GM04504 (cell line): ENCODE measurements at regions not wholly inside any gene's neighbourhood (a gene's known extent, or its start where the extent isn't known, plus 50 kb on each side); places are given as distances from the start of the nearest gene placed in this dataset.
"Not testable (repeated sequence)": the region's sequence is repeated elsewhere in the genome, so short reads cannot be mapped to it uniquely, and the experiment has no call there.

Source experiments
- DNase-seq: peaks from one replicate; pipeline ENCODE4 v3.0.0-alpha.2; 2012; ENCODE audit warnings: low read depth

GRCh38 chr14:65834812-65835211 is 422.3 kb downstream of the FUT8 start:
- DNase-seq = no peak

DNA sequence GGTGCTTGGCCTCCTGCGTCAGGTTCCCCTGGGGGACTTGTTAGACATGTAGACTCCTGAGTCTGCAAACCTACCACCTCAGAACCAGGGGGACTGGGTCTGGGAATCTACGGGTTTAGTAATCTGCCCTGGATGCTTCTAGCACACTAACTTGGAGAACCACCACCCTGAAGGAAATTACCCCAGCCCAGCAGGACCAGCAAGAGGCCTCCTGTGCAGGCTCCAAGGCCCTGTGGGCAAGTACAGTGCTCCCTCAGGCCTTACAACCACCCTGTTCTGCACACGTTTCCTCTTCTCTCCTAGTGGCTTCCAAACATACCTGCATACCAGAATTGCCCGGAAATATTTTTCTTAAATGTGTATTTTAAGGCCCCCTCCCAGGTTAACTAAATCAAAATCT is 423.0 kb downstream of the FUT8 start:
- no peak for DNase-seq

DNA sequence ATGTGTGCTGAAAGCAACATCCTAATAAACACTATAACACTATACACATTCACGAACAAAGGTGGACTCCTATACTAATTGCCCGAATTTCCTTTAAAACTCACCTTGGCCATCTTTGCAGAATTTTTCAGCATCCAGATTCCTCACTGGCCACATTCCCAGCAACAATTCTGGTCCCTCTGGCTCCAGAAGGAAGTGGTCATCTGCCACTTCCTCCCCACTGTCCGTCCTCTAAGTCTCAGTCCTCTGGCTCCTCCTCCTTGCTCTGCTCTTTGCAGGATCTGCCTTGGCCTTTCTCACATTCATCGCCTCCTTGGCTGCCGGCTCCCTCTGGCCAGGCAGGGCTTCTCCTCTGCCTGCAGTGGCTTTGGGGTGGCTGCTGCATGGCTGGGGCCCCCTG is 426.0 kb downstream of the FUT8 start:
- DNase-seq = no peak

DNA sequence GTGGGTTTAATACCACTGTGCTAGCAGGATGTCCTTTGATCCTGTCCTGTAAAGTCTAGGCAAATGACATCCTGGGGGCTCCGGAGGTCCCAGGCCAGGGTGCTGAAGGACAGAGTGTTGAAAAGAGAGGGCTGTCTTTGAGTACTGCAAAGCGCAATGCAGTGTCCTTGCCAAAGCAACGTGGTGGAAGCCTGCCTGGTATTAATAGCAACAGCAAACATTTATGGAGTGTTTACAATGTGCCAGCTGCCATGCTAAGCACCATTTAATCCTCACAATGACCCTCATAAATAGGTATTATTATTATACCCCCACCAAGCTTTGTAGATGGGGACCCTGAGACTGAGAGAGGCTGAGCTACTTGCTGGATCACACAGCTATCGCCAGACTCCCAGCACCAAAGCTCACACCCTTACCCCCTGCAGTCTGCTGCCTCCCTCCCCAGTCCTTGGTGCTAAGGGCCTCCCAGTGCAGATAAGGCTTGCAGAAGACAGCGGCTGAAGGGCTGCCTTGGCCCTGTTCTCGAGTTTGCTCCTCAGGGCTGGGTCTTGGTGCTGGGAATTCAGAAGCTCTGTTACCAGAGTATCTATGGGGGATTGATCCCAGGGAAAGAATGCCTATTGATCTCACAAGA is 427.7 kb downstream of the FUT8 start:
- no peak for DNase-seq

DNA sequence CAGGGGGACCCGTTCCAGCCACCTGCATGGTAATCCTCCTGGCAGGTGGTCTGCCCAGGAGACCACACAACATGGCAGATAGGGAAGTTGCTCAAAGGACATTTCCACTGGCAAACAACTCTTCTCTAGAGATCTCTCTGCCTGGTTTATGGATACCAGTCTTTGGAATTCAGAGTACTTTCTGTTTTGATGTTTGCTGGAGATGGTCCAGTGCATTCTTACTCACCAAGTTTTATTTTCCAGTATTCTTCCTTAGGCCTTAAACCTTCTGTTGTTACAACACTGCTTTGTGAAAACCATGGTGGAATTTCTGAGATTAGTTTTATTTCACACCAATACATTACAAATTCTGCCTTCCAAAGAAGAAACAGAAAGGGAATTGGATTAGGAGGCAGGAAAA is 428.3 kb downstream of the FUT8 start:
- DNase-seq = peak; percentile 18

DNA sequence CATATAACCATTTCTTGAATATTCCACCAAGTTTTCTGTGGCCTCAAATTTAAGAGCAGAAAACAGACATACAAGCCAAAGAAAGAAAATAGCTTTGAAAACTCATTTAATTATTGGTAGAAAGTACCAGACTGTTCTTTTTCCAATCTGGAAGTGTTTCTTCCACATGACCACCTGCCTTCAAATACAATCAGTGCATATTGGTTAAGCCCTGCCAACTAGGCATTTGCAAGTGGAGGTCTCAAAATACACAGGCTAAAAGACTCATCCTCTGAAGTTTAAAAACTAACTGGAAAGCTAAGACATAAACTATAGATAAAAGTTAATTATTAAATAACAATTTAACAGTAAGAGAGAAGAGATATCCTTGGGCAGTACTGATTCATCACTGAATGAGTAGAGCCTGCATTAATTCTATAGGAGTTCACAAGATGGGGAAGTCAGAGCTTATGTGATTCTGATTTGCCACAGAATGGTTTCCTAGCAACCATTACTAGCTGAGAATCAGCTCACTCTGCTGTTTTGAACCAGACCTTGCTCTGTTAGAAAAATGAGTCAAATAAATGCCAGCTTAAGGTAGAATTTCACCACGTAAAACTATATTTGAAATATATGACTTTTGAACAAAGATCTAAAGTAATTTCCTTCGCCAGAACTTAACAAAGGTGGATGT is 433.8 kb downstream of the FUT8 start:
- no peak for DNase-seq

DNA sequence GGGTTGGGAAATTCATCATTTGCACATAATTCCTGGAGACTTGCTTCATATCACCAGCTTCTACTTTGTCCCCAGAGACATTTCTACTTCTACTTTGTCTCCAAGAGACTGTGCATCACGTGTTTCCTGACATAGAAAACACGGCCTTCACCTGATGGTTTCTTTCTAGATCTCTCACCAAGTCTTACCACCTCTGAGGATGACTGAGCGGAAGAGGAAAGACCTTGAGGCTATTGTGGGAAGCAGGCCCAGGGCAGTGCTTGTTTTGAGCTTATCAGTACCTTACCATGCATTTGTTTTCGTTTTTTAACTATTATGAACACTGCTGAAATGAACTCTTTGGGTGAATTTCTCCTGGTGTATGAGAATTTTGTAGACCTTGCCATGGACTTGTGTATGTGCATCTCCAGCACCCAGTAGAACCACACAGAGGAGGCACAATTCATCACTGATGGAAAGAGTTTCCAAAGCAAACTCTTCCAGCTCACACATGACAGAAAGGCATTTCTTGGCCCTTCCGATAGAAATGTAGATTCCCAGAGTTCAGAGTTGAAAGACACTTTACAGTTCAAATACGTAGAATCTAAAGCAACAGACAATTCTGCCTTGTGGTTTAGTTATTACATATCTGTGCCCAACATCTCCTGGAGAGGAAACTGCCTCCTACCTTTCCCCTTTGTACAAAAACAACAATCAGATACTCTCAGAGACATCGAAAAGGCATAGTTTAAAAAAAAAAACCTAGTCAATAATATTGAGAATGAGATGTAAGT is 434.7 kb downstream of the FUT8 start:
- DNase-seq = no peak

GRCh38 chr14:65847931-65848330 is 435.4 kb downstream of the FUT8 start:
- DNase-seq = not testable (repeated sequence)

DNA sequence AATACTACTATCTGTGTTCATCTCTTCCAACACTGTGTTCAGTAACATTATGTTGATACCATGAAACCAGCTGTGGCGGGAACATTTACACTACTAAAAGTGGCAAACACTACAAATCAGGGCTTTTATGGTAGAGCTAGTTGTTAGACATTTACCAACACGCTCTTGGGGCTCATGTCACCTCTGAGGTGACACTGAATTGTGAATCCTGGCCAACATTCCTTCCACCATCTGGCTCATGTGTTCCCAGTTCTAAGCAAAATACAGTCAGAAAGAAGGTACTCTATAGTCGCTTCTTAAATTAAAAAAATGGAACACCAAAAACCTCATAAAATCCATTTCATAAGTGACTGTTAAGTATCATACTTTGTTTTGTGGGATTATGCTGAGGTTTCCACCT is 436.6 kb downstream of the FUT8 start:
- no peak for DNase-seq

DNA sequence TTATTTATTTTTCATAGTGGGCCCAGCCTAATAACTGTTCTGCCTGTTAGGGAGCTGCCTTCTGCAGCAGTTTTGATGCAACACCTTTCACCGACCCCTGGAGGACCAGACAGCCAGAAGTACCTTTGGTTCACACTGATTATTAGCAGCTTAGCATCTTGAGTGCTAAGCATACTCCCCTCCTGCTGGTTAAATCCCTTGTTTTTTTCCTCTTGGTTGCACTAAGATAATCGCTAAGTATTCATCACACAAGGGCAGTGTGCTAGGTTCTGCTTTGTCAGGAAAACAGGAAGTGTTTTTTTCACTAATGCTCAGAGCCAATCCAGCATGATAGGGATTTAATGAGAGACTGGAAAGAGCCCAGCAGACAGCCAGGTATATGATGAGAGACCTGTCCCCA is 437.0 kb downstream of the FUT8 start:
- DNase-seq = no peak

DNA sequence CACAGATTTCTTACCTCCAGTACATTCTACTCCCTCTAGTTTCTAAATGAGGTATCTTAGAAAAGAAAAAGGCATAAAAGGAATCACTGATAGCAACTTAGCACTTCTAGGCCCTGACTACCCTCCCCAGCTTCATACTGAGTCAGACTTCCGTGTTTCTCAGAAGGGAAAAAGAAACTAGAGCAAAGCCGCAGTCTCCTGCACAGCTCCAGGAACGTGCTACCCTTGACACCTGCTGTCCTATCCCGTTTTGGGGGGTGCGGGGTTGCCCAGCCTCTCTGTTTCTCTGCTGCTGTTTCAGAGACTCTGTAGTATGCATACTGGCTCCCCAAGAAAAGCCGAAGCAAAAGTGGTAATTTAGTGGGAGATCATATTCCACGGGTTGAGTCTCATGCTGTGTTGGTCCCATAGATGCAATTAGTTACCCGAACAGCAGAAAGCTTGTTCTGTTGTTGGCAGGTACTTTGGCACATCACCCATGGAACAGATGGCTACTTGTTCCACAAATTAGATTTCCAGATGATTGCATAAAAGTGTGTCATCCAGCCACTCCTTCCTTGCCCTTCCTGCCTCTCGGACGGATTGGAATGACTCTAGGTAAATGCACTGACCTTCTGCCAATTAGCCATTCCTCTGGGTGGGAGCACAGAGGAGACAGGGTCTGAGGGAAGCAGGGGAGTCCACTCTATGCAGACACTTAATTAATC is 438.1 kb downstream of the FUT8 start:
- no peak for DNase-seq

DNA sequence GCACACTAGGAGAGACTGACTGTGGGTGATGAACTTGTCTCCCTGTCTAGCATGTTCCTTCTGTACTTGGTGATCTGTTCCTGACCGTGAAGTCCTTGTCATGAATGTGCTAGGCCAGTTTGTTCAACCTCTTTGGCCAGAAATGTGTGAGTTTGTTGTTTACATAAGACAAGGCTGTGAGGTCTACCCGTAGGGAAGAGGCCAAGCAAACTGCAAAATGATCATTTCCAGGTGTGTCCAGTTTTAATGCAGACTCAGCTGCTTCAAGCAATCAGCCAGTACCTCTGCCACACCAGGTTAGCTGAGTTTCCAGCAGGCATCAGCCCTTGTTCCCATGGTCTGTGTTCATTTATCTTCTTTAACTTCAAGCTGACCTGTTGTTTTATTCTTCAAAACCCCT is 440.2 kb downstream of the FUT8 start:
- no peak for DNase-seq

GRCh38 chr14:65853407-65853955 is 441.0 kb downstream of the FUT8 start:
- no peak for DNase-seq

GRCh38 chr14:65854215-65854614 is 441.7 kb downstream of the FUT8 start:
- DNase-seq = no peak

DNA sequence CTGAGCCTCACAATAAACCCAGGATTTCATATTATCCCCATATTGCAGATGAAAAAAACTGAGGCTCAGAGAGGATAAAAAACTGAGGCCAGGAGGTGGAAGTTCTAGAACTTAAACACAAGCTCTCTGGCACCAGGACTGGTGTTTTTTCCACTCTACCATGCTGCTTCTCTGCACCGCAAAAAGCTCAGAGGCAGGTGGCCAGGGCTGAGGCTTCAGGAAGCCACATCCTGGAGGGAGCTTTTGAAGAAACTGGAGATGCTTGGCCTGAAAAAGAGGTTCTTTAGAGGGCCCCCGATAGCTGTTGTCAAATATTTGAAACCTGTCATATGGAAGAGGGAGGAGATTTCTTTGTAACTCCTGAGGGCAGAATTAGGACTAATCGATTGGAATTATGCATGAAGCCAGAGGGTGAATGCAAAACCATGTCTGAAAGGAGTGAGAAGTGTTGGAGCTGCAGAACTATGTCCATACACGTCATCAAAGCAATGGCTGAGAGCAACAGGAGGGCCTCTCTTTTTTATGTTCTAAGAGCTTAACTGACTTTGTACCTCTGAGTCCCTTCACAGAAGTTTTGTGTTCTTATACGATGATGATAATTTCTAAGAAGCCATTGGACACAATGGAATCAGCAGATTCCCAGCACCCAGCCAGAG is 448.6 kb downstream of the FUT8 start:
- DNase-seq = no peak

DNA sequence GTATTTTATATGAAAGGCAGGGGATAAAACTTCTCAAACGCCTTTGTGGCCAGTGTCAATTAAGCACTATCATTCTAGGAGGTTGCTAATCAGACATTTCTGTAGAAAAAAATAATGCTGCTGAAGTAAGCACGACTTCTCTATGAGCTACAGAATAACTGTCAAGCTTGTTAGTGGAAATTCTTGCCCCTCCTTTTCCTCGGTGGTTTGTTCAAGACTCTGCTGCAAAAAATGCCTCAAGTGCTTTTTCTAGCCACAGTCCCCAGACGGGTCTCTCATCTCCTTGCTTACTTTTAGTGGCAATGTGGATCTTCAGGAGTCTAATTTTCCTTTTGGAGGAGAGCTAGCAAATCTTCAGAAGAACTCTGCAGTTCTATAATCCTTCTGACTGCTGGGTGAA is 452.0 kb downstream of the FUT8 start:
- DNase-seq = no peak

GRCh38 chr14:65864984-65865383 is 452.5 kb downstream of the FUT8 start:
- no peak for DNase-seq

- DNase-seq = peak; percentile 9
Observed at GRCh38 chr14:65866448-65866847, 453.9 kb downstream of the FUT8 start.

DNA sequence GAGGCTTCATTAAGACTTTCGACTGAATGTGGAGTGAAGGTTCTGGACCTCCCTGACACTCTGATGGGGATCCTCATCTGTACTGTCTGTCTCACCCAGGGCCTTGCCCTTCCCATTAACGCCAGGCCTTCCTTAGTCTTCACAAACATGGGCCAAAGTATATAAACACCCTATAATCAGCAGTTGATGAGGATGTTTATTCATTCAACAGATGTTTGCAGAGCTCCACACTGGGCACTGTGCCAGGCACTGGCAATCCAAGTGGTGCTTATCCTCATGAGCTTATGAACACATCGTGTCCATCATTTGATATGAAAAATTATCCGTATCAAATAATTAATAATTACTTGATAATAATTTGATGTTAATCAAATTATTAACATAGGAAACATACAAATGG is 454.4 kb downstream of the FUT8 start:
- DNase-seq = no peak

GRCh38 chr14:65867333-65867732 is 454.8 kb downstream of the FUT8 start:
- no peak for DNase-seq

GRCh38 chr14:65872536-65872935 is 460.0 kb downstream of the FUT8 start:
- DNase-seq = no peak

- no peak for DNase-seq
Observed at GRCh38 chr14:65877166-65877565, 464.6 kb downstream of the FUT8 start.
